Gastrocnemius medialis (tissue), 4 donors: ENCODE measurements at regions not wholly inside any gene's neighbourhood (a gene's known extent, or its start where the extent isn't known, plus 50 kb on each side); places are given as distances from the start of the nearest gene placed in this dataset.

ENCODE experiments used
- ATAC-seq, 2 donors: fragments of 150-250 bp; one replicate each; pipeline ENCODE4 v1.9.1; 2016
- DNase-seq, 2 donors: peaks; one replicate each; pipeline ENCODE4 v3.0.0-alpha.2; 2019
- H3K27ac ChIP-seq, 4 donors: fragments of 200-600 bp; sonication (generic); 1 replicate in 1 of 4; 2 replicates in 3 of 4; pipeline ENCODE4 v1.5.1; 2016 to 2018; ENCODE audit warnings: mild to moderate bottlenecking in 2 of 4, moderate library complexity in 1 of 4
- H3K27me3 ChIP-seq, 3 donors: fragments of 200-600 bp; sonication (generic) in 2 of 3; 1 replicate in 1 of 3; 2 replicates in 2 of 3; pipeline versions ENCODE4 v1.5.1 to v1.6.0; 2016 to 2019; ENCODE audit warnings: mild to moderate bottlenecking in 1 of 3, moderate library complexity in 1 of 3
- H3K36me3 ChIP-seq, 2 donors: fragments of 200-600 bp; sonication (generic) in 1 of 2; one replicate each; pipeline ENCODE4 v1.5.1; 2017 to 2018
- H3K4me1 ChIP-seq, 2 donors: fragments of 200-600 bp; sonication (generic) in 1 of 2; one replicate each; pipeline ENCODE4 v1.5.1; 2016 to 2017; ENCODE audit warnings: mild to moderate bottlenecking in 2 of 2
- H3K4me3 ChIP-seq, 4 donors: fragments of 200-600 bp; sonication (generic) in 3 of 4; 1 replicate in 1 of 4; 2 replicates in 3 of 4; pipeline ENCODE4 v1.5.1; 2016 to 2019; ENCODE audit warnings: mild to moderate bottlenecking in 2 of 4
- H3K9me3 ChIP-seq, 3 donors: fragments of 200-600 bp; sonication (generic) in 2 of 3; 1 replicate in 1 of 3; 2 replicates in 2 of 3; pipeline ENCODE4 v1.5.1; 2016 to 2019
- CTCF ChIP-seq, 5 experiments: fragments of 450-650 bp in 3 of 5; fragments of 200-600 bp in 2 of 5; sonication (generic) in 2 of 5; IDR thresholded peaks in 4 of 5; conservative IDR thresholded peaks in 1 of 5; 1 replicate in 4 of 5; 2 replicates in 1 of 5; pipeline ENCODE4 v1.5.1; 2016 to 2019; ENCODE audit warnings: antibody characterized with exemption in 5 of 5, mild to moderate bottlenecking in 3 of 5, moderate library complexity in 3 of 5
- POLR2A ChIP-seq, 2 donors: fragments of 450-650 bp; IDR thresholded peaks; one replicate each; pipeline ENCODE4 v1.6.1; 2017; ENCODE audit warnings: antibody characterized with exemption in 2 of 2, mild to moderate bottlenecking in 2 of 2, moderate library complexity in 2 of 2
- in situ Hi-C, 4 donors: fragments of 200-750 bp; cut with MboI; loops; one replicate each; pipeline versions ENCODE4 v1.15.0 to v1.8.0; 2017; ENCODE audit warnings: low sequenced_read_pairs in 4 of 4
- intact Hi-C: fragments of 100-400 bp; cut with DNase I; formaldehyde crosslinking; loops from one replicate; pipeline ENCODE4 v1.15.1; 2023; ENCODE audit warnings: low total_unique reads

- no peak overlapping the region for H3K4me3 ChIP-seq
- no peaks in the 10 kb centered on the region for H3K36me3 ChIP-seq
- H3K27me3 ChIP-seq, result no peaks in the 10 kb centered on the region
- no peaks in the 10 kb centered on the region for H3K9me3 ChIP-seq
- DNase-seq (no peak), ATAC-seq (no peak)
- in situ Hi-C loops (no loop called here), intact Hi-C loops (no loop called here)
- H3K27ac ChIP-seq, result no peak overlapping the region
- TF ChIP-seq CTCF (IDR thresholded peaks at IDR 0.05 in 4 of 5, conservative IDR thresholded peaks at IDR 0.05 in 1 of 5) (no peak), POLR2A (IDR thresholded peaks at IDR 0.05) (no peak)
- H3K4me1 ChIP-seq, result no peaks in the 10 kb centered on the region
These were observed 1111.6 kb upstream of the SORCS1 start for GRCh38 chr10:108275895-108276685.

- intact Hi-C loops, result no loop called here
- TF ChIP-seq CTCF (IDR thresholded peaks at IDR 0.05 in 4 of 5, conservative IDR thresholded peaks at IDR 0.05 in 1 of 5), result no peak
- no peak for TF ChIP-seq POLR2A (IDR thresholded peaks at IDR 0.05)
- ATAC-seq (no peak), DNase-seq (no peak)
- H3K27ac ChIP-seq, result no peak overlapping the region
- H3K27me3 ChIP-seq, result no peaks in the 10 kb centered on the region
- in situ Hi-C loops, result no loop called here
- H3K4me1 ChIP-seq, result no peaks in the 10 kb centered on the region
- no peaks in the 10 kb centered on the region for H3K36me3 ChIP-seq
- H3K4me3 ChIP-seq, result no peak overlapping the region
- H3K9me3 ChIP-seq, result no peaks in the 10 kb centered on the region
These were observed 1095.9 kb upstream of the SORCS1 start for GRCh38 chr10:108260383-108260906.

- no peaks in the 10 kb centered on the region for H3K27me3 ChIP-seq
- no peak overlapping the region for H3K27ac ChIP-seq
- no peak for ATAC-seq
- no peak overlapping the region for H3K4me3 ChIP-seq
- no peaks in the 10 kb centered on the region for H3K9me3 ChIP-seq
- H3K4me1 ChIP-seq, result no peaks in the 10 kb centered on the region
- intact Hi-C loops (no loop called here), in situ Hi-C loops (no loop called here)
- no peak for DNase-seq
- H3K36me3 ChIP-seq, result no peaks in the 10 kb centered on the region
- TF ChIP-seq POLR2A (IDR thresholded peaks at IDR 0.05) (no peak), CTCF (IDR thresholded peaks at IDR 0.05 in 4 of 5, conservative IDR thresholded peaks at IDR 0.05 in 1 of 5) (no peak)
These were observed 1089.6 kb upstream of the SORCS1 start for GRCh38 chr10:108254089-108254488.

- in situ Hi-C loops, result no loop called here
- no peaks in the 10 kb centered on the region for H3K4me1 ChIP-seq
- TF ChIP-seq CTCF (IDR thresholded peaks at IDR 0.05 in 4 of 5, conservative IDR thresholded peaks at IDR 0.05 in 1 of 5) (no peak), POLR2A (IDR thresholded peaks at IDR 0.05) (no peak)
- H3K4me3 ChIP-seq, result no peak overlapping the region
- DNase-seq, result no peak
- H3K9me3 ChIP-seq, result no peaks in the 10 kb centered on the region
- H3K27ac ChIP-seq, result no peak overlapping the region
- H3K27me3 ChIP-seq, result no peaks in the 10 kb centered on the region
- intact Hi-C loops, result no loop called here
- no peak for ATAC-seq
- H3K36me3 ChIP-seq, result no peaks in the 10 kb centered on the region
These were observed 1088.3 kb upstream of the SORCS1 start for GRCh38 chr10:108252771-108253170.
